ENCODE measurements at regions not wholly inside any gene's neighbourhood (a gene's known extent, or its start where the extent isn't known, plus 50 kb on each side); places are given as distances from the start of the nearest gene placed in this dataset.

DNA sequence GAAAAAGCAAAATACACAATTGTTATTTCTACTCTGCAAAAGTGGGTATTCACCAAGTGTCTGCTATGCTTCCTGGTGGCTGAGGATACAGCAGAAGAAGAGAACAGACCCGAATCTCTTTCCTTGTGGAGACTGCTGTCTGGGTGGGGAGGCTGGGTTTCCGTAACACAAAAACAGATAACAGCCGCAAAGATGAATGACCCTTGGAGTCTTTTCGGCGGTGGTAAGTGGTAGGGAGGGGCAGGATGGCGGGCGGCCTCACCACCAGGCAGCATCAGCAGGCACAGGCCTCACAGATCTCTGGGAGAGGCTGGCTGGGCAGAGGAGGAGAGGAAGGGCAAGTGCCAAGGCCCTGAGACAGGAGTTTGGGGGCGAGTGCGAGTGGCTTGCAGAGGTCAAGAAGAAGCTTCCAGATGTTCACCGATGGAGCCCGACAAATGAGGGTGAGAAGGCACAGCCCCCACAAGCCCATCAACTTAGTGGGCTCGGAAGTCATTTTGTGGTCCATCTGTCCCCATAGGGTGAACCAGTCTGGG, 164.2 kb downstream of the RHOU start:
- H3K27ac ChIP-seq, result peak overlapping the region; percentile 25 to 75 (median 64)

DNA sequence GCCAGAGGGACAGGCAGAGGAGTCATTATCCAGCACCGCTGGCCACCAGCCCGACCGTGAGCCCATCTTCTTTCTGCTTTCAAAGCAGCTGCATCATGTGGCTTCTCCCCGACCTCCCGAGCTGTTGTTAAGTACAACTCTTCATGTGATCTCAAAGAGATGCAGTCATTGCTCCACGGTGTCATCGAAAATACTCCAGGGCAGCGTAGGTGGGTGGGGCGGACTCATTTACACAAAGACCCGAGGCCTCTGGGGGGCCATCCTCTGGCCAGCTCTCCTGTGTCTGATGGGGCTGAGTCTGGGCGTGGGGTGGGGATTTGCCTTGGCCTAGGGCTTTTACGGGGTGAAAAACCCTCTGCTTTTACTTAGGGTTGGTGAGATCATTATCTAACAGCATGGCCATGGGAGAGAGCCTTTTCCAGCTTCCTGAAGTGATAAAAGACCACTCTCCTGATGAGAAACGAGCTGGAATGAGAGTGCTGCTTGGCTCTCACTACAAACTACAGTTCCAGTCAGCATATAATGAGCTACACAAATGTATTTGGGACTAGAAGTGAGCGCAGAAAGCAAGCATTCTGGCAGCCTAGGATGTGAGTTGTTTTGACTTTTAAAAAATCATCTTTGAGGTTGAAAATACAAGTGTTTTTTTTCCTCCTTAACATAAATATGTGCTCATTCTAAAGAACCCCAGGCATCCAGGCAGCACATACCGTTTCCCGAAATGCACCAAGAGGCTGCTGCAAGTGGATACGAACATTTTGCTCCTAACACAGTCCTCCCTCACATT, 165.0 kb downstream of the RHOU start:
- WGBS, 2 donors (ENCODE audit: low coverage in 1 of 2), result 57 to 73% methylated on average over 5 to 17 of the region's 17 CpGs
- Histone ChIP-seq H3K27ac (peak overlapping the region; percentile 25 to 75 (median 64)), H3K4me1 (peaks cover 17 to 46% (median 19%) of the 10 kb centered on the region in 4 donors), H3K4me3 (no peak overlapping the region), H3K36me3 (no peaks in the 10 kb centered on the region), H3K27me3 (no peaks in the 10 kb centered on the region), H3K9me3 (no peaks in the 10 kb centered on the region)
- TF ChIP-seq POLR2A (IDR thresholded peaks at IDR 0.05) (no peak), EP300 (IDR thresholded peaks at IDR 0.05; ENCODE audit: low read depth) (no peak), POLR2AphosphoS5 (IDR thresholded peaks at IDR 0.05) (no peak)
- TF ChIP-seq, protein P1, sequence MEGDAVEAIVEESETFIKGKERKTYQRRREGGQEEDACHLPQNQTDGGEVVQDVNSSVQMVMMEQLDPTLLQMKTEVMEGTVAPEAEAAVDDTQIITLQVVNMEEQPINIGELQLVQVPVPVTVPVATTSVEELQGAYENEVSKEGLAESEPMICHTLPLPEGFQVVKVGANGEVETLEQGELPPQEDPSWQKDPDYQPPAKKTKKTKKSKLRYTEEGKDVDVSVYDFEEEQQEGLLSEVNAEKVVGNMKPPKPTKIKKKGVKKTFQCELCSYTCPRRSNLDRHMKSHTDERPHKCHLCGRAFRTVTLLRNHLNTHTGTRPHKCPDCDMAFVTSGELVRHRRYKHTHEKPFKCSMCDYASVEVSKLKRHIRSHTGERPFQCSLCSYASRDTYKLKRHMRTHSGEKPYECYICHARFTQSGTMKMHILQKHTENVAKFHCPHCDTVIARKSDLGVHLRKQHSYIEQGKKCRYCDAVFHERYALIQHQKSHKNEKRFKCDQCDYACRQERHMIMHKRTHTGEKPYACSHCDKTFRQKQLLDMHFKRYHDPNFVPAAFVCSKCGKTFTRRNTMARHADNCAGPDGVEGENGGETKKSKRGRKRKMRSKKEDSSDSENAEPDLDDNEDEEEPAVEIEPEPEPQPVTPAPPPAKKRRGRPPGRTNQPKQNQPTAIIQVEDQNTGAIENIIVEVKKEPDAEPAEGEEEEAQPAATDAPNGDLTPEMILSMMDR (IDR thresholded peaks at IDR 0.05), result no peak
- in situ Hi-C loops (cut with MboI; ENCODE audit: low pct_ligation_motif_present in 1 of 4, low pct_unique_long_range_greater_than_20kb in 1 of 4, low sequenced_read_pairs in 3 of 4) (no loop called here), intact Hi-C loops (cut with DNase I; ENCODE audit: low total_unique reads) (loop anchor here (10.0 kb wide), 1 partner anchor 95 kb away; no protein-coding TSS in a partner anchor)
- peak; percentile 18 for DNase-seq

More for the DNA sequence above, 164.2 kb downstream of the RHOU start:
- DNase-seq, result no peak
- TF ChIP-seq POLR2AphosphoS5 (IDR thresholded peaks at IDR 0.05) (no peak), POLR2A (IDR thresholded peaks at IDR 0.05) (no peak), EP300 (IDR thresholded peaks at IDR 0.05; ENCODE audit: low read depth) (no peak)
- TF ChIP-seq, protein P1 (IDR thresholded peaks at IDR 0.05), result no peak
- WGBS, 2 donors (ENCODE audit: low coverage in 1 of 2), result 67 to 84% methylated on average over 6 to 12 of the region's 12 CpGs
- in situ Hi-C loops (cut with MboI; ENCODE audit: low pct_ligation_motif_present in 1 of 4, low pct_unique_long_range_greater_than_20kb in 1 of 4, low sequenced_read_pairs in 3 of 4), result no loop called here
- H3K36me3 ChIP-seq, result no peaks in the 10 kb centered on the region
- H3K4me3 ChIP-seq, result no peak overlapping the region
- intact Hi-C loops (cut with DNase I; ENCODE audit: low total_unique reads), result no loop called here
- H3K27me3 ChIP-seq, result no peaks in the 10 kb centered on the region
- H3K4me1 ChIP-seq, result peaks cover 17 to 46% (median 19%) of the 10 kb centered on the region in 4 donors
- H3K9me3 ChIP-seq, result no peaks in the 10 kb centered on the region

DNA sequence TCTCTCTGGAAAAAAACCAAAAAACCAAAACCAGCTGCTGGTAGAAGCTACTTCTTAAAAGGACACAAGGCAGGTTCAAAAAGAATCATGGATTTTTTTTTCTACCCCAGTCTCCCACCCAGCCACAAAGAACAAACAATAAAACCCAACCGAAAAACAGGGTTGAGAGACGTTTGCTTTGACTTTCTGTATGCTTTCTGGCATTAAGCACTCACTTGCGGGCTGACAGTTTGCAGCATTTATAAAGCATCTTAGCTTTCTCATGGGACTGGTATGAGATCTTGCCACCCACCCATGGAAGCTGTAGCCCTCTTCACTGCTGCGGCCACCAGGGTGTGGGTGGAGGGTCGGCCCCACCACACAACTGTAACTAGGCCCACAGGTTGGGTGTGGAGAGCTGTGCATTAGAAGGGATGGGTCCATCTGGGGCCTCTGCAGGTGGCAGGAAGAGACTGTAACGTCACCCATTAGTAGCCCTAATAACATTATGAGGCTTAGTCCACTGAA, 165.7 kb downstream of the RHOU start:
- intact Hi-C loops (cut with DNase I; ENCODE audit: low total_unique reads) (loop anchor here (10.0 kb wide), 1 partner anchor 96 kb away; no protein-coding TSS in a partner anchor), in situ Hi-C loops (cut with MboI; ENCODE audit: low pct_ligation_motif_present in 1 of 4, low pct_unique_long_range_greater_than_20kb in 1 of 4, low sequenced_read_pairs in 3 of 4) (no loop called here)
- no peaks in the 10 kb centered on the region for H3K27me3 ChIP-seq
- peak overlapping the region; percentile 25 to 75 (median 64) for H3K27ac ChIP-seq
- no peak overlapping the region for H3K4me3 ChIP-seq
- no peaks in the 10 kb centered on the region for H3K9me3 ChIP-seq
- H3K36me3 ChIP-seq, result no peaks in the 10 kb centered on the region
- peaks cover 17 to 46% (median 19%) of the 10 kb centered on the region in 4 donors for H3K4me1 ChIP-seq
- TF ChIP-seq EP300 (IDR thresholded peaks at IDR 0.05; ENCODE audit: low read depth), result no peak
- TF ChIP-seq POLR2A (IDR thresholded peaks at IDR 0.05), result no peak
- TF ChIP-seq, protein P1 (IDR thresholded peaks at IDR 0.05), result no peak
- no peak for TF ChIP-seq POLR2AphosphoS5 (IDR thresholded peaks at IDR 0.05)
- DNase-seq, result no peak
- 78 to 84% methylated on average over 3 to 6 of the region's 6 CpGs for WGBS, 2 donors (ENCODE audit: low coverage in 1 of 2)

DNA sequence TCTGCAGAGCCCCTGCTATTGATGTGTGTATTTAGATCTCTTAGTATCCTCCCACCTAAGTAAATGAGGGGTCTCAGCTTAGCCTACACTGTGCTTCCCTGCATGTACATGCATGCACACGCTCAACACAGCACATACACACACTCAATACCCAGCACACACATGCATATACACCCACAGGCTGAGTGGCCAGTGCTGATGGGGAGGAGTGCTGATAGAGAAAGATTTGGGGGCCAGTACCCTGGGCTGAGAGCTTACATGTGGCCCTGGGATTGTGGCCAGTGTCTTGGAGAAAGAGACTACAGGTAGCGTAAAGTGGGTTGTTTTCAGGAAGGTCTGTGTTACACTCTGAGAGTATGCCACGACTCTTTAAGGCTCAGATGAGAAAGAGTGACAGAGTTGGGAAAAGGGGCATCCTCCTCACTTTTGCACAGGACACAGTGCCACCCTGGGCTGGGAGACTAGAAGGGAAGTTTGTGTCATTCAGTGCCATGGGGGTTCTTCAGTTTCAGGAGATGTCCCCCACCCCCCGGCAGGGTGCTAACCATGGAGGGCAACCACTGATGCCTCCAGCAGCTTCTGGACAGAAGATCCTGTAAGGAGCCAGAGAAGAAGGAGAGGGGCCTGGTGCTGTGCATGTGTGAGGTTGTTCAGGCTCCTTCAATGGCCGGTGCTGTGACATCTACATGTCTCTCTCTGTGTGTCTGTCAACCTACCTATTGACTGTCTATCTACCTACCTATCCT, 166.8 kb downstream of the RHOU start:
- peak overlapping the region in 2 of 4 donors; percentile 72 to 75 for H3K27ac ChIP-seq
- intact Hi-C loops (cut with DNase I; ENCODE audit: low total_unique reads), result loop anchor here (10.0 kb wide), 1 partner anchor 97 kb away; no protein-coding TSS in a partner anchor
- WGBS, 2 donors (ENCODE audit: low coverage in 1 of 2), result 81 to 100% methylated on average over 2 to 5 of the region's 5 CpGs

More for the DNA sequence above, 166.8 kb downstream of the RHOU start:
- no peak for DNase-seq
- no peaks in the 10 kb centered on the region for H3K36me3 ChIP-seq
- TF ChIP-seq, protein P1 (IDR thresholded peaks at IDR 0.05), result no peak
- TF ChIP-seq EP300 (IDR thresholded peaks at IDR 0.05; ENCODE audit: low read depth) (no peak), POLR2AphosphoS5 (IDR thresholded peaks at IDR 0.05) (no peak), POLR2A (IDR thresholded peaks at IDR 0.05) (no peak)
- no peaks in the 10 kb centered on the region for H3K27me3 ChIP-seq
- in situ Hi-C loops (cut with MboI; ENCODE audit: low pct_ligation_motif_present in 1 of 4, low pct_unique_long_range_greater_than_20kb in 1 of 4, low sequenced_read_pairs in 3 of 4), result no loop called here
- H3K4me1 ChIP-seq, result peaks cover 17 to 46% (median 19%) of the 10 kb centered on the region in 4 donors
- no peaks in the 10 kb centered on the region for H3K9me3 ChIP-seq
- H3K4me3 ChIP-seq, result no peak overlapping the region
